ENCODE measurements at regions not wholly inside any gene's neighbourhood (a gene's known extent, or its start where the extent isn't known, plus 50 kb on each side); places are given as distances from the start of the nearest gene placed in this dataset.

- TF ChIP-seq, protein P1, sequence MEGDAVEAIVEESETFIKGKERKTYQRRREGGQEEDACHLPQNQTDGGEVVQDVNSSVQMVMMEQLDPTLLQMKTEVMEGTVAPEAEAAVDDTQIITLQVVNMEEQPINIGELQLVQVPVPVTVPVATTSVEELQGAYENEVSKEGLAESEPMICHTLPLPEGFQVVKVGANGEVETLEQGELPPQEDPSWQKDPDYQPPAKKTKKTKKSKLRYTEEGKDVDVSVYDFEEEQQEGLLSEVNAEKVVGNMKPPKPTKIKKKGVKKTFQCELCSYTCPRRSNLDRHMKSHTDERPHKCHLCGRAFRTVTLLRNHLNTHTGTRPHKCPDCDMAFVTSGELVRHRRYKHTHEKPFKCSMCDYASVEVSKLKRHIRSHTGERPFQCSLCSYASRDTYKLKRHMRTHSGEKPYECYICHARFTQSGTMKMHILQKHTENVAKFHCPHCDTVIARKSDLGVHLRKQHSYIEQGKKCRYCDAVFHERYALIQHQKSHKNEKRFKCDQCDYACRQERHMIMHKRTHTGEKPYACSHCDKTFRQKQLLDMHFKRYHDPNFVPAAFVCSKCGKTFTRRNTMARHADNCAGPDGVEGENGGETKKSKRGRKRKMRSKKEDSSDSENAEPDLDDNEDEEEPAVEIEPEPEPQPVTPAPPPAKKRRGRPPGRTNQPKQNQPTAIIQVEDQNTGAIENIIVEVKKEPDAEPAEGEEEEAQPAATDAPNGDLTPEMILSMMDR (IDR thresholded peaks at IDR 0.05; ENCODE audit: borderline replicate concordance, control extremely low read depth, extremely low read depth, insufficient read depth, missing control alignments) = no peak
- DNase-seq (ENCODE audit: low spot score) = no peak
- in situ Hi-C loops (cut with MboI; ENCODE audit: low sequenced_read_pairs, unreplicated experiment) = no loop called here
Measured at GRCh38 chr6:142009647-142010046, 123.1 kb upstream of the GJE1 start.

DNA sequence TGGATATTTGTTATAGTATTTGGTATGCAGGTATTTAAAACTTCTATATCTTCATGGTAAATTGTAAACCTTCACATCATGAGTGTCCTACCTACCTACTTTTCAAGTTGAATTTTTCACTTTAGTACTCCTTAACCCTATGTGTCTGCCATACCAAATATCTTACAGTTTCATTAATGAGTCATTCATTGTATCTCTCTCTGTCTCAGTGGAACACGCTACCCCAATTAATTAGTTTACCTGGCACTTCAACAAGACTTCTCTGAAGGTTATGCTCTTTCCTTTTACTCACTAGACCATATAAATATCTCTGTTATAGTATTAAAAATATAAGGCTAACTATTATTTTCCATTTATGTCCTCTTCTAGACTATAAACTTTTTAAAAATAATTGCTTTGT, 123.9 kb upstream of the GJE1 start:
- no peak for DNase-seq (ENCODE audit: low spot score)
- in situ Hi-C loops (cut with MboI; ENCODE audit: low sequenced_read_pairs, unreplicated experiment) = no loop called here
- TF ChIP-seq, protein P1 (IDR thresholded peaks at IDR 0.05; ENCODE audit: borderline replicate concordance, control extremely low read depth, extremely low read depth, insufficient read depth, missing control alignments) = no peak

DNA sequence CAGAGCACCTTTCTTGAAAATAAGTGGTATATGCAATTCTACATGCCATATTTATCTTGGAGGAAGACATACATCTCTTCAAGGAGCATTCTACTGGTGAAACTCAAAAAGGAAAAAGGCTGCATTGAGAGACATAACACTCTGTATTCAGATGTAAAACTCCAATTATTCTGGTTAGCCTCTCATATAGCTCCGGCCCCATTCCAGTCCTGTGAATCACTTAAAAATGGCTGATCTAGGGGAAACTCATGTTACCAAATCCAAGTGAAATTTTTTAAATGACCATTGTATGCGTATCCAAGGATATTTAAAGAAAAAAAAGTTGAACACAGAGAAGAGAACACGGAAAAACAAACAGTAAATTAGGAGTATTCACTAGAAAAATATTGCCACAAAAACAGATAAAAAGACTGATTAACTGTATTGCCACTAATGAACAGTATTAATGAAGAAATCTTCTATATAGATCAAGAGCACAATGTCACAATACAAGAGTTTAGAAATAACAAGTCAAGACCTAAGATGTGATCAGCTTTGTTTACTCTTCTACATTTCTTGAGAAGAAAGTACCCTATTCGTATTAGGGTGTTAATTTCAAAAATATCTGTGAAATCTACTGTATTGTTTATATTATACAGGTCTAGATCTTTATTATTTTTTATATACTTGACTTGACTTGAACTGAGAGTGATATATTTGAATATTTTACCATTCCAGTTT, 124.5 kb upstream of the GJE1 start:
- in situ Hi-C loops (cut with MboI; ENCODE audit: low sequenced_read_pairs, unreplicated experiment) = no loop called here
- TF ChIP-seq, protein P1 (IDR thresholded peaks at IDR 0.05; ENCODE audit: borderline replicate concordance, control extremely low read depth, extremely low read depth, insufficient read depth, missing control alignments) = no peak
- no peak for DNase-seq (ENCODE audit: low spot score)

DNA sequence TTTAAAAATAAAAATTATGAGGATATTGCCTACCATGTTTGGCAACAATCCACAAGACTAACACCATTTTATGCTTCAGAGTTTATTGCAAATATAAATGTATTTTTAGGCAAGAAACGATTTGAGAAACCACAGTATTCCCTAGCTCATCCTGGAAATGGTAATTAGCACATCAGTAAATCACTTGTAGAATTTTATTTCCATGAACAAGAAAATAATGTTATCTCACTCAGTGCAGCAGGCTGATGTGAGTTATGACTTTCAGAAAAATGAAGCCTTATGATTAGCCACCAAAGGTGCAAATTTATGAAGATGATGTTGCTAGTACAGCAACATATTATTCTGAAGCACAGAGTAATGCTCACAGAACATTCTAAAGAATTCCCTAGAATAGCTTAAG, 127.7 kb upstream of the GJE1 start:
- no peak for DNase-seq (ENCODE audit: low spot score)
- TF ChIP-seq, protein P1 (IDR thresholded peaks at IDR 0.05; ENCODE audit: borderline replicate concordance, control extremely low read depth, extremely low read depth, insufficient read depth, missing control alignments) = no peak
- in situ Hi-C loops (cut with MboI; ENCODE audit: low sequenced_read_pairs, unreplicated experiment) = no loop called here

GRCh38 chr6:142002825-142003405, 129.8 kb upstream of the GJE1 start:
- TF ChIP-seq, protein P1 (IDR thresholded peaks at IDR 0.05; ENCODE audit: borderline replicate concordance, control extremely low read depth, extremely low read depth, insufficient read depth, missing control alignments) = no peak
- DNase-seq (ENCODE audit: low spot score) = no peak
- in situ Hi-C loops (cut with MboI; ENCODE audit: low sequenced_read_pairs, unreplicated experiment) = no loop called here

- DNase-seq (ENCODE audit: low spot score) = no peak
- in situ Hi-C loops (cut with MboI; ENCODE audit: low sequenced_read_pairs, unreplicated experiment) = loop anchor here (25.0 kb wide), 1 partner anchor 115 kb away; no protein-coding TSS in a partner anchor
- TF ChIP-seq, protein P1 (IDR thresholded peaks at IDR 0.05; ENCODE audit: borderline replicate concordance, control extremely low read depth, extremely low read depth, insufficient read depth, missing control alignments) = no peak
Measured at GRCh38 chr6:141996823-141997222, 135.9 kb upstream of the GJE1 start.
